ENCODE measurements at regions not wholly inside any gene's neighbourhood (a gene's known extent, or its start where the extent isn't known, plus 50 kb on each side); places are given as distances from the start of the nearest gene placed in this dataset.

- TF ChIP-seq ZNF18 (tag by site-specific recombination; IDR thresholded peaks at IDR 0.05) (no peak), ZNF24 (tag by site-specific recombination; IDR thresholded peaks at IDR 0.05) (no peak), AEBP2 (tag by site-specific recombination; IDR thresholded peaks at IDR 0.05; ENCODE audit: borderline replicate concordance) (no peak)
Measured at GRCh38 chr10:29914986-29915785, 144.2 kb downstream of the JCAD start.
